Stimulated activated CD4-positive, alpha-beta T cell treated with anti-CD3 and anti-CD28 coated beads, Interleukin-4, amount 100 ng/mL, for 48 hours (primary cell): ENCODE measurements at regions not wholly inside any gene's neighbourhood (a gene's known extent, or its start where the extent isn't known, plus 50 kb on each side); places are given as distances from the start of the nearest gene placed in this dataset.
A peak's percentile ranks its signal among the peaks of the same experiment; 100 is the strongest.

Experiments
- DNase-seq, 2 donors: peaks; one replicate each; pipeline ENCODE4 v3.0.0-alpha.2; 2020; ENCODE audit warnings: low read depth in 2 of 2

- no peak for DNase-seq
Observed at GRCh38 chr9:108512426-108513173, 343.2 kb downstream of the ACTL7B start.

DNA sequence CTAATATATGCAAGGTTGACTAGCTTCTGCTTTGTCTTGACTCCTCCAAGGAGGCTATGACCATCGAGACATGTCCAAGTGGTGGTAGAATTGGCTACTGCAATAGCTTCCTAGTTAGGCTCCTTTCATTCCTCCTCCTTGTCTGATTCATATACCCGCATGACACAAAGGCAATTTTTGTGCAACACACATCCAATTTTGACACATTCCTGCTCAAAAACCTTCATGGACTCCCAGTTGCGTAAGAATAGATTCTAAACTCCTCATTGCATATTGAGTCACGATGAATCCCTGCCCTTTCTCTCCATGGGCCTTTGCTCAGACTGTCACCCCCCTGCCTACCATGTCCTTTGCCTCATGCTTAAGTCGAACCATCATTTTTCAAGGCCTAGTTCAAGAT is 344.5 kb downstream of the ACTL7B start:
- DNase-seq: no peak

DNA sequence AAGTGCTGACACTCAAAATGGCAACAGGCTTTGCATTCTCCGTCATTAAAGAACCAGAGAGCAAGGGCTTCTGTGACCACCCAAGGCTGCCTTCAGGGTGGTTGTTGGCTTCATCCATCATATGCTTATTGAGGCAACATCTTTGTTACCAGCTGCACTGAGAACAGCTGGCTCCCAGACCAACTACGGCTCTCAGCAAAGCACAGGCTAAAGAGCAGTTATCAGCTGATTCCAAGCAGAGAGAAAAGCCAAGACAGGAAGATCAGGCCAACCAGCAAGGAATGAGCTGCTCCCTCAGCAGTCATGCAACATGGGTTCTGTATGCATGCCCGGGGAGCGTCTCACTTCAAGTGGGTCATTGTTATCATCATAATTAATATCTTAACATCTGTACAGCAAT is 358.9 kb downstream of the ACTL7B start:
- no peak for DNase-seq

DNA sequence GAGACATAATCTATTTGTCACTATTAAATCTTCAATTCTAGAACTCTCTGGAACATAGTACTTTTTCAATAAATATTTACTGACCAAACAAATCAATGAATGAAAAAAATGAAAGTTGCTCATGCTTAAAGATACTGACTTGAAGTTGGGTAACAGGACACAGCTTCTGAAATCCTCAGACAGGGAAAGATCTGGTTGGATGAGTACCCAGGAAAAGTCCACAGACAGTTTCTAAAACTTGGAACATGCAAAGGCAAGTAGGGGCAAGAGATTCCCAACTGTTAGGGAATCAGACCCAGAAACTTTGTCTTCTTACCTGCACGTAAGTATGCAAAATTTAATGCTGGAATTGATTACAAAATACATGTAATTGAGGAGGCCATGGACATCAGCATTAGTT is 366.2 kb downstream of the ACTL7B start:
- no peak for DNase-seq

- DNase-seq: no peak
Observed at GRCh38 chr9:108486831-108487230, 369.0 kb downstream of the ACTL7B start.

GRCh38 chr9:108484468-108484867 is 371.3 kb downstream of the ACTL7B start:
- DNase-seq: no peak

DNA sequence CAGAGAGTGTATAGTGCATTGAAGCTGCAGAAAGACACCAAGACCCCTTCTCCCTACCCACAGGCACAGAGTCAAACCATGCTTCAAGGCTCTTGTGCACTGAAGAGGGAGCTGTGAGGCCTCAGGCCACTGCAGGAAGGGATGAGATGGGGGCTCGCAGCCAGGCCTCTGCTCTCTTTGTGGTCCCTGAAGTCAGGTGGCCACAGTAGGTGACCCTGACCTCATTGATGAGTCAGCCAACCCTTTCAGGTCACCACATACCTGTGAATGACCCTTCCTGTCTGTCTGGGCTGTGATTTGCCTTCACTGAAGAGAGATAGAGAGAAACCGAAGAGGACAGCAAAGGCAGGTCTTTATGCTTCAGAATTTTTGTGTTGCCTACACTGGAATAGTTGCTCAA is 372.1 kb downstream of the ACTL7B start:
- DNase-seq: no peak

DNA sequence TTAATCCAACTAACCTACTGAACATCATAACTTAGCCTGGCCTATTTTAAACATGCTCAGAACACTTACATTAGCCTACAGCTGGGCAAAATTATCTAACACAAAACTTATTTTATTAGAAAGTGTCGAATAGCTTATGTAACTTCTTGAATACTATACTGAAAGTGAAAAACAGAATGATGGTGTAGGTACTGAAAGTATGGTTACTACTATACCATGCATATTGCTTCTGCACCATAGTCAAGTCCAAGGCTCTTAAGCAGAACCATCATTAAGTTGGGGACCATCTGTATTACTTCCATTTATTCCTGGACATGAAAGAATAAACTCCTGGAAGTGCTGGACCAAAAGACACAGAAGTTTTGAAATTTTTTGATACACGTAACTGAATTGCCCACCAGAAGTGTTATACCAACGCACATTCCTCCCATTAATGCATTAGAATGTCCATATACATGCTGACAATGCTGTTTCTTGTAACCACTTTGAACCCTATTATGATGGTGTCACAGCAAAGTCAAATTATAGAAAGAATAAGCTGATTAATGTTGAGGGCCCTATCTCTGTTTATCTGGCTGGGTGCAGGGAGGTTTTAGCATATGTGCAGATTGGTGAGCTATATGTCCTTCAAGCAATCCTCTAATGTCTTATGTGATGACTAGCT is 375.7 kb downstream of the ACTL7B start:
- no peak for DNase-seq

- no peak for DNase-seq
Observed at GRCh38 chr9:108478431-108479332, 377.1 kb downstream of the ACTL7B start.

GRCh38 chr9:108477529-108478006 is 378.2 kb downstream of the ACTL7B start:
- DNase-seq: no peak

- DNase-seq: no peak
Observed at GRCh38 chr9:108476574-108476973, 379.2 kb downstream of the ACTL7B start.

GRCh38 chr9:108475813-108476212 is 380.0 kb downstream of the ACTL7B start:
- DNase-seq: no peak

GRCh38 chr9:108474356-108474755 is 381.4 kb downstream of the ACTL7B start:
- DNase-seq: no peak

GRCh38 chr9:108473209-108474112 is 382.3 kb downstream of the ACTL7B start:
- no peak for DNase-seq

DNA sequence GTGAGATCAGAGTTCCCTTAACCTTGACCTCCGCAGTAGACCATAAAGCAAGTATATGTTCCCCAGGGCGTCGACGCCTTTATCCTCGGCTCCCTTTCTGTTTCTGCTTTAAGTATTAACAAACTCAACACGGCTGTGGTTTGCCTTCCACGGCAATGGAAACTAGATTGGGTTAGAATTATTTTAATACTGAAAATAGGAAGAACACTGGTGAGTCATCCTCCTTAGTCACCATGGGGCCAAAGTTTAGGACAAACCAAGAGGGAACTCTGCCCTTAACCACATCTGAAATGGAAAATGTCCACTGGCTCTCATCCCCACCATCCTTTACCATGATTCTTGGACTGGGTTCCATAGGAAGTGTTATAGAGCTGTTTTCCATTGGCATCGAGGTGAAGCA is 386.1 kb downstream of the ACTL7B start:
- no peak for DNase-seq

- peak; percentile 25 to 41 for DNase-seq
Observed at GRCh38 chr9:108468364-108468763, 387.4 kb downstream of the ACTL7B start.

DNA sequence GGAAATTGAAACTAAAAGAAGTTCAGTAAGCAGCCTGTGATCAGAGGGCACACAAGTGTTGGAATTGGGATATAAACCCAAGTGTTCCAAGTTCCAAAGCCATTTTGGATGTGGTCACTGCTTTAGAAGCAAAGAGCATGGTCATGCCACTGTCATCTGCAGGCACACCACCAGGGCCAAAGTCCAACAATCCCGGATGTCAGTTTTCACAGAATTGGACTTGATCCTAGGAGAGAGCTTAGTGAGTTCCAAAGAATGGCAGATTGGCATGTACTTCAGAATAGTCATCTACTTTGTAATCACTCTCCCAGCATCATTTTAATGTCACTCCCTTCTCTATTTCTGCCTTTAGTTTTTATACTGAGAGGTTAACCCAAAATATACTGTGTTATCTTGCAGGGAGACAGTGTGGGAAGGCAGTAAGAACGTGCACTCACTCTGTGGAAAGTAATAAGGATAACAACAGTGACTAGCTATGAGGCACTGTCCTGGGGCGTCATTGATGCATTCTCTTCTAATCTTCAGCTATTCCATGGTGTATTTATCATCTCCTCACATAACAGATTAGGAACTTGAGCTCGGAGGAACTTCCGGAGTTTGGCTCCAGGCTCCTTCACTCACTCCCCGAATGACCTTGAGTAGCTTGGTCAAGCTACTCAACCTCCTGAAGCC is 388.0 kb downstream of the ACTL7B start:
- DNase-seq: no peak

- no peak for DNase-seq
Observed at GRCh38 chr9:108467161-108467560, 388.6 kb downstream of the ACTL7B start.

GRCh38 chr9:108466304-108466703 is 389.5 kb downstream of the ACTL7B start:
- no peak for DNase-seq

- DNase-seq: no peak
Observed at GRCh38 chr9:108463932-108464606, 391.7 kb downstream of the ACTL7B start.
